22Rv1 (cell line): ENCODE measurements at regions not wholly inside any gene's neighbourhood (a gene's known extent, or its start where the extent isn't known, plus 50 kb on each side); places are given as distances from the start of the nearest gene placed in this dataset.

Experiments used
- ZFX ChIP-seq: fragments of 450-650 bp; IDR thresholded peaks from 2 replicates; pipeline ENCODE4 v1.6.1; 2017; ENCODE audit warnings: antibody characterized with exemption, borderline replicate concordance
- TF ChIP-seq, protein P1 (sequence below): fragments of 450-650 bp; IDR thresholded peaks from 2 replicates; pipeline ENCODE4 v1.5.1; 2017; ENCODE audit warnings: mild to moderate bottlenecking

- TF ChIP-seq, protein P1, sequence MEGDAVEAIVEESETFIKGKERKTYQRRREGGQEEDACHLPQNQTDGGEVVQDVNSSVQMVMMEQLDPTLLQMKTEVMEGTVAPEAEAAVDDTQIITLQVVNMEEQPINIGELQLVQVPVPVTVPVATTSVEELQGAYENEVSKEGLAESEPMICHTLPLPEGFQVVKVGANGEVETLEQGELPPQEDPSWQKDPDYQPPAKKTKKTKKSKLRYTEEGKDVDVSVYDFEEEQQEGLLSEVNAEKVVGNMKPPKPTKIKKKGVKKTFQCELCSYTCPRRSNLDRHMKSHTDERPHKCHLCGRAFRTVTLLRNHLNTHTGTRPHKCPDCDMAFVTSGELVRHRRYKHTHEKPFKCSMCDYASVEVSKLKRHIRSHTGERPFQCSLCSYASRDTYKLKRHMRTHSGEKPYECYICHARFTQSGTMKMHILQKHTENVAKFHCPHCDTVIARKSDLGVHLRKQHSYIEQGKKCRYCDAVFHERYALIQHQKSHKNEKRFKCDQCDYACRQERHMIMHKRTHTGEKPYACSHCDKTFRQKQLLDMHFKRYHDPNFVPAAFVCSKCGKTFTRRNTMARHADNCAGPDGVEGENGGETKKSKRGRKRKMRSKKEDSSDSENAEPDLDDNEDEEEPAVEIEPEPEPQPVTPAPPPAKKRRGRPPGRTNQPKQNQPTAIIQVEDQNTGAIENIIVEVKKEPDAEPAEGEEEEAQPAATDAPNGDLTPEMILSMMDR = no peak
- no peak for TF ChIP-seq ZFX
These were observed 1324.2 kb downstream of the RPA4 start for GRCh38 chrX:98207947-98208346.
